Kidney (tissue), 13 donors: ENCODE measurements at regions not wholly inside any gene's neighbourhood (a gene's known extent, or its start where the extent isn't known, plus 50 kb on each side); places are given as distances from the start of the nearest gene placed in this dataset.
A peak's percentile ranks its signal among the peaks of the same experiment; 100 is the strongest.

Experiments
- DNase-seq, 5 donors: peaks; one replicate each; pipeline ENCODE4 v3.0.0-alpha.2; 2013 to 2020
- FAIRE-seq: peaks from 2 replicates; lab custom pipeline; 2012; peaks lifted over from hg19 to GRCh38; lab: Jason Lieb, UNC
- H3K27ac ChIP-seq, 2 donors: one replicate each; pipeline ENCODE4 v1.7.0; 2013; ENCODE audit warnings: low read depth in 2 of 2, low read length in 2 of 2, inconsistent platforms in 1 of 2
- H3K27me3 ChIP-seq: one replicate; pipeline ENCODE4 v1.7.1; 2013; ENCODE audit warnings: low read length, inconsistent platforms; ENCODE audit not compliant: control insufficient read depth, insufficient read depth
- H3K36me3 ChIP-seq, 3 donors: one replicate each; pipeline versions ENCODE4 v1.7.0 to v1.7.1; 2013; ENCODE audit warnings: low read length in 3 of 3, control low read depth in 1 of 3, inconsistent platforms in 1 of 3; ENCODE audit not compliant: insufficient read depth in 3 of 3, control insufficient read depth in 2 of 3
- H3K4me1 ChIP-seq, 3 donors: one replicate each; pipeline versions ENCODE4 v1.7.0 to v1.7.1; 2013; ENCODE audit warnings: low read length in 3 of 3, inconsistent platforms in 1 of 3, low read depth in 1 of 3; ENCODE audit not compliant: control insufficient read depth in 2 of 3, insufficient read depth in 2 of 3
- H3K4me3 ChIP-seq, 3 donors: one replicate each; pipeline versions ENCODE4 v1.7.0 to v1.8.1; 2013; ENCODE audit warnings: low read length in 3 of 3, control low read depth in 1 of 3, inconsistent platforms in 1 of 3
- H3K9ac ChIP-seq, 3 donors: one replicate each; pipeline versions ENCODE4 v1.7.0 to v1.7.1; 2013; ENCODE audit warnings: low read length in 3 of 3, control low read depth in 1 of 3, inconsistent platforms in 1 of 3
- H3K9me3 ChIP-seq, 3 donors: one replicate each; pipeline versions ENCODE4 v1.7.0 to v1.7.1; 2013; ENCODE audit warnings: low read length in 3 of 3, control low read depth in 1 of 3, inconsistent platforms in 1 of 3; ENCODE audit not compliant: control insufficient read depth in 2 of 3, insufficient read depth in 1 of 3
- intact Hi-C: fragments of 100-400 bp; cut with DNase I; formaldehyde crosslinking; loops from one replicate; pipeline ENCODE4 v1.11.1; 2022
- TF ChIP-seq, protein P1 (sequence below): IDR thresholded peaks from 3 replicates; pipeline ENCODE4 v1.5.1; 2012; ENCODE audit warnings: mild to moderate bottlenecking, moderate library complexity, borderline replicate concordance; ENCODE audit not compliant: insufficient read depth; ENCODE audit errors: extremely low read depth
- donor health status: control.
- donor health status: control.
- donor health status: control.
- donor health status: control.
- donor health status: control.
- donor health status: DM: yes; HTN: yes; CAD: no.
- donor health status: Normal renal cell carcinoma (clear cell type).

DNA sequence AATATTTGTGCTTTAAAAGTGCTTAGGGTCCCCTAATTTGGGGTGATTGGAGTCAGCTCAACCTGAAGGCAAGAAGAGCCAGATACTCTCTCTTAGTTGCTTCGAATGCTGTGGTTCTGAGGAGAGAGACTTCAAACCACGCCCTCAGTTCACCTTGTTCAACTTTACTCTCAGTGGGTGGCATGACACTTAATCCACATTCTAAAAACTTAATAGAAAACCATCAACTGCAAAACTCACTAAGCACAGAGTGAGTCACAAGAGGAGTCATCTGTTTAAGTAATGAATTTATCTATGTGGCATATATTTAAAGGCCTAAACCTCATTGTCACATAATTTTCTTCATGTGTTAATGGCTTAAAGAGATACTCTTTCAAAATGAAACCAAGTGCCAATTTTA lies 99.5 kb upstream of the SLC4A4 start:
- intact Hi-C loops = no loop called here
- TF ChIP-seq, protein P1, sequence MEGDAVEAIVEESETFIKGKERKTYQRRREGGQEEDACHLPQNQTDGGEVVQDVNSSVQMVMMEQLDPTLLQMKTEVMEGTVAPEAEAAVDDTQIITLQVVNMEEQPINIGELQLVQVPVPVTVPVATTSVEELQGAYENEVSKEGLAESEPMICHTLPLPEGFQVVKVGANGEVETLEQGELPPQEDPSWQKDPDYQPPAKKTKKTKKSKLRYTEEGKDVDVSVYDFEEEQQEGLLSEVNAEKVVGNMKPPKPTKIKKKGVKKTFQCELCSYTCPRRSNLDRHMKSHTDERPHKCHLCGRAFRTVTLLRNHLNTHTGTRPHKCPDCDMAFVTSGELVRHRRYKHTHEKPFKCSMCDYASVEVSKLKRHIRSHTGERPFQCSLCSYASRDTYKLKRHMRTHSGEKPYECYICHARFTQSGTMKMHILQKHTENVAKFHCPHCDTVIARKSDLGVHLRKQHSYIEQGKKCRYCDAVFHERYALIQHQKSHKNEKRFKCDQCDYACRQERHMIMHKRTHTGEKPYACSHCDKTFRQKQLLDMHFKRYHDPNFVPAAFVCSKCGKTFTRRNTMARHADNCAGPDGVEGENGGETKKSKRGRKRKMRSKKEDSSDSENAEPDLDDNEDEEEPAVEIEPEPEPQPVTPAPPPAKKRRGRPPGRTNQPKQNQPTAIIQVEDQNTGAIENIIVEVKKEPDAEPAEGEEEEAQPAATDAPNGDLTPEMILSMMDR = no peak
- no peak overlapping the region for H3K9ac ChIP-seq
- H3K9me3 ChIP-seq = no peaks in the 10 kb centered on the region
- no peaks in the 10 kb centered on the region for H3K36me3 ChIP-seq
- H3K4me3 ChIP-seq = no peak overlapping the region
- no peaks in the 10 kb centered on the region for H3K27me3 ChIP-seq
- no peak overlapping the region for H3K27ac ChIP-seq
- no peak for FAIRE-seq
- H3K4me1 ChIP-seq = peaks cover 0 to 3% (median 0%) of the 10 kb centered on the region in 3 donors
- DNase-seq = no peak

DNA sequence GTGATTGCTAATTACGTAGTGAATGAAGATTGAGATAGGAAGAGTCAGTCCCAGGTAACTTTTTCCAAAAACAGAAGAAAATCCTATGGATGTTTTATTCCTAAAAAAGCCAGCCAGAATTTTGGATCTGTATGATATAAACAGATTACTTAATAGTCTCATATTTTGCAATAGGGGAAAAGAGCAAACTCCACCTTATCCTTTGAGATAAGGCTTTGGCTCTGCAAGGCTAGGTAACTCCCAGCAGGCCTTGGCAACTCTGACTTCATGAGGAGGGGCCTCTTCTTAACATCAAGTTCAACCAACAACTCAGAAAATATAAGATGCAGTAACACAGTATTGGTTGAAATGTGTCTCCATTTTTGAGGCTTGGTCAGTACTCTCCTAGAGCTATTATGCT lies 98.7 kb upstream of the SLC4A4 start:
- TF ChIP-seq, protein P1 = no peak
- Histone ChIP-seq H3K4me1 (peaks cover 0 to 3% (median 0%) of the 10 kb centered on the region in 3 donors), H3K9me3 (no peaks in the 10 kb centered on the region), H3K27me3 (no peaks in the 10 kb centered on the region), H3K9ac (no peak overlapping the region), H3K4me3 (no peak overlapping the region), H3K27ac (no peak overlapping the region), H3K36me3 (no peaks in the 10 kb centered on the region)
- FAIRE-seq (no peak), DNase-seq (no peak)
- intact Hi-C loops = no loop called here

- DNase-seq = peak in 2 of 5 donors; percentile 16 to 37
These were observed 97.1 kb upstream of the SLC4A4 start for GRCh38 chr4:71241501-71242288.

More at GRCh38 chr4:71241501-71242288, 97.1 kb upstream of the SLC4A4 start:
- FAIRE-seq = no peak
- Histone ChIP-seq H3K4me3 (no peak overlapping the region), H3K27ac (no peak overlapping the region), H3K9ac (no peak overlapping the region), H3K27me3 (no peaks in the 10 kb centered on the region), H3K36me3 (no peaks in the 10 kb centered on the region), H3K9me3 (no peaks in the 10 kb centered on the region), H3K4me1 (peaks cover 0 to 3% (median 0%) of the 10 kb centered on the region in 3 donors)
- intact Hi-C loops = no loop called here
- TF ChIP-seq, protein P1 = no peak
